HG03575 (cell line): ENCODE measurements at regions not wholly inside any gene's neighbourhood (a gene's known extent, or its start where the extent isn't known, plus 50 kb on each side); places are given as distances from the start of the nearest gene placed in this dataset.
"Not testable (repeated sequence)": the region's sequence is repeated elsewhere in the genome, so short reads cannot be mapped to it uniquely, and the experiment has no call there.

Source experiments
- ATAC-seq: cut with Tn5 transposase; IDR thresholded peaks from one replicate; pipeline ENCODE4 v1.9.1; 2021; ENCODE audit not compliant: unreplicated experiment, insufficient number of reproducible peaks, low FRiP score; ENCODE audit errors: extremely low read depth

- ATAC-seq = no peak
These were observed 307.0 kb downstream of the KCNJ2 start for GRCh38 chr17:70476368-70476767.

GRCh38 chr17:70478902-70479301, 309.6 kb downstream of the KCNJ2 start:
- ATAC-seq = no peak

GRCh38 chr17:70479779-70480178, 310.4 kb downstream of the KCNJ2 start:
- no peak for ATAC-seq

GRCh38 chr17:70483624-70484023, 314.3 kb downstream of the KCNJ2 start:
- no peak for ATAC-seq

DNA sequence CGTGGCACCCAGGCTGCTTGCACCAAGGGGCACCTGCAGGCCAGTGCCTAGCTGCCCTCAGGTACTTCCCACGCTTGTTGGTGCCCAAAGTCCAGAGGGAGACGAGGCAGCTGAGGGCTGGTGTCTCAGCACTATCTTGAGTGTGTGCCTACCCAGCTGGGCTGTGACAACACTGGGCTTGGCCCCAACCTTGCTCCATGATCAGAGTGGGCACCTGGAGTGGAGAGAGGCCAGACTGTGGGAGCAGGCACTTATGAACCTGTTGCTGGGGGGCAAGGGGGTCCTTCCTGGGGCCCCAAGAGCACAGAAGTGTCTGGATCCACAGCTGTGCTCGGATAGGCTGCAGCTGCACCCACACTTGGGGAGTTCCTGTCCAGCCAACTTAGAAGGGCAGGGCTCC, 314.7 kb downstream of the KCNJ2 start:
- no peak for ATAC-seq

DNA sequence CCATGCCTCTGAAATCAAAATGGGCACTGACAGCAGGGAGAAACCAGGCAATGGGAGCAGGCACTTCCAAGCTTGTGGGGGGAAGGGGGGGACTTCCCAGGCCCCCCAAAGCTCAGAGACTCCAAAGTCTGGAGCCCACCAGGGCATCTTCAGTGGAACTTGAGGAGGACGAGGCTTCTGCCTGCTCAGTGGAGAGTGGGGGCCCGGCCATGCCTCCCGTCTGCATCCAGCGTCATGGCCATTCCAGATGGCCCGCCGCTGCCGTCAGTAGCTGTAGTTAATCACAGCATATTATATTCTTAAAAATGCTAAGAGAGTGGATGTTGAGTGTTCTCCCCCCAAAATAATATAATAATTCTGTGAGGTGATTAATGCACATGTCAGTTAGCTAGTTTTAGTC, 315.2 kb downstream of the KCNJ2 start:
- no peak for ATAC-seq

DNA sequence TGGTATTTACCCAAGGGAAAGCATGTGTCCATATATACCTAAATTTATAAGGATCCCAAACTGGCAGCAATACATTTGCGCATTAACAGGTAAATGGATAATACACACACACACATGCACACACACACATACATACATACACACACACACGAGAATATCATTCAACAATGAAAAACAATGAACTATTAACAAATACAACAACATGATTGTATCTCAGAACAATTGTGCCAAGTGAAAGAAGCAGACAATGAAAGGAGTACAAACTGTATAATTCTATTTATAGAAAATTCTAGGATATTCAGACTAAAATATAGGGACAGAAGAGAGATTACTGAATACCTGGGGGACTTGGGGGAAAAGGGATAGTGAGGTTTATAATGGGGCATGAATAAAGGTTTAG, 323.0 kb downstream of the KCNJ2 start:
- ATAC-seq = no peak

- no peak for ATAC-seq
These were observed 324.0 kb downstream of the KCNJ2 start for GRCh38 chr17:70493277-70493874.

GRCh38 chr17:70498631-70499030, 329.3 kb downstream of the KCNJ2 start:
- ATAC-seq = no peak

GRCh38 chr17:70499067-70499786, 329.9 kb downstream of the KCNJ2 start:
- ATAC-seq = no peak

- no peak for ATAC-seq
These were observed 334.1 kb downstream of the KCNJ2 start for GRCh38 chr17:70503449-70503848.

- ATAC-seq = no peak
These were observed 341.0 kb downstream of the KCNJ2 start for GRCh38 chr17:70510288-70510687.

- ATAC-seq = no peak
These were observed 348.5 kb downstream of the KCNJ2 start for GRCh38 chr17:70517816-70518215.

GRCh38 chr17:70519300-70519699, 350.0 kb downstream of the KCNJ2 start:
- no peak for ATAC-seq

DNA sequence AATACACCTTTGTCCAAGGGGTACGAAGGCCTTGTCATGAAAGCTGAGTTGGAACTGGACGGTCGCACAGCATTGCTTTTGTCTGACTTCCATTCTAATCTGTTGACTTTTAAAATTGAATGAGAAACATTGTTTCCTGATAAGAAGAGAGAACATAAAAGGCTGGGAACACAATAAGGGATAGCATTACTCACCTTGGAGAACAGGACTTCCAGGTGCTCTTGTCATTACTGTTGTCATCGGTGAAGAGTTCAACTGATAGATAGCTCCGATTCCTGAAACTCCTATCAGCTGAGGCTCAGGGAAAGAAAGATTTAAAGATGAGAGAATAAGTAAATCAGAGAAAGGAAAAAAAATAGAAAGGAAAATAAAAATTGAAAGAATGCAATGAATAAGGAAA, 351.1 kb downstream of the KCNJ2 start:
- no peak for ATAC-seq

- no peak for ATAC-seq
These were observed 351.6 kb downstream of the KCNJ2 start for GRCh38 chr17:70520956-70521355.

- no peak for ATAC-seq
These were observed 352.5 kb downstream of the KCNJ2 start for GRCh38 chr17:70521821-70522256.

- ATAC-seq = no peak
These were observed 354.1 kb downstream of the KCNJ2 start for GRCh38 chr17:70523426-70523825.

GRCh38 chr17:70525035-70525434, 355.7 kb downstream of the KCNJ2 start:
- not testable (repeated sequence) for ATAC-seq

DNA sequence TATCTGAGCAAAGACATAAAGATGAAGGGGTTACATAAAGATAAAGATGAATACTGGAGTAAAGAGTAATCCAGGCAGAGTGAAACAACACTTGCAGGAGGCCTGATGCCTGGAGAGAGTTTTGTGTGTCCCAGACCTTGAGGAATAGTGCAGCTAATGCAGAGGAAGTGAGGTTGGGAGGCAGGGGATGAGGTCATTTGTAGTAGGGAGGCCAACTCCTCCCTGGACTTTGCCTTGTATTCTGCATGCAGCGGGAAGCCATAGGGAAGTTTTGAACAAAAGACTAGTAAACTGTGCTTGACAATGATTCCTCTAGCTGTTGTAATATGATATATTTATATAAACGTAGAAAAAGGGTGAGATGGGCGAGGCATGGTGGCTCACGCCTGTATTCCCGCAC, 356.6 kb downstream of the KCNJ2 start:
- no peak for ATAC-seq

DNA sequence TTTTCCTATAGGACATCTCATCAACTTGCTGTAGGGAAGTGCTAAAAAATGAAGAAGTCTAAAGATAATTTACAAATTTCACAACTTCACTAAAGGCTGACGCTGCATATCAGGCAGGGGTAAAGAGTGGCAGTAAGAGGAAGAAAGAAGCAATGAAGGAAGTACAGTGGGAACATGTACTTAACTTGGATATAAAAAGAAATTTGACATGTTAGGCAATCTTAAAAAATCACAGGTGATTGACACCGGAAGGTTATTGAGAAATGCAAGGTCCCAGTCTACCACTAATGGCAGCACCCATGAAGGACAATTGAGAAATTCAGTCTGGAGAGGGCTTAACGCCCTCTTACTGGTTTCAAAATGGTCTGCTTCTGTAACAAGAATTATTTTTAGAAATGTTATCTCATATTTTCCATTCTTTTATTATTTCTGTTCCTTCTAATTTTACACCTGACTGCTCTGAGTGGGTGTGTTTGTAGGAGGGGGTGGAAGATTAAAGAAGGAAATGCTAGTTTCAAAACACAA, 358.1 kb downstream of the KCNJ2 start:
- ATAC-seq = no peak
